SK-N-SH (cell line): ENCODE measurements at regions not wholly inside any gene's neighbourhood (a gene's known extent, or its start where the extent isn't known, plus 50 kb on each side); places are given as distances from the start of the nearest gene placed in this dataset.

Experiments used
- CTCF ChIA-PET: fragments of 300-600, 350-600 bp; formaldehyde crosslinking; extraction: SDS; loops from one replicate; lab custom pipeline; 2021; lab: Yijun Ruan, JAX
- POLR2A ChIA-PET: fragments of 350-600 bp; sonication (Branson Sonifier 250); formaldehyde crosslinking; extraction: SDS; loops from one replicate; lab custom pipeline; 2020; ENCODE audit warnings: antibody characterized with exemption, inconsistent platforms; lab: Yijun Ruan, JAX
- DNase-seq: peaks from one replicate; pipeline ENCODE4 v3.0.0; 2012
- H2AFZ ChIP-seq: fragments of 200-600 bp; sonication (generic); 2 replicates; pipeline ENCODE4 v1.8.1; 2016; ENCODE audit warnings: antibody characterized with exemption, mild to moderate bottlenecking, low read depth
- H3F3A ChIP-seq: fragments of 200-600 bp; sonication (generic); replicated peaks from 2 replicates; pipeline ENCODE3; 2016; ENCODE audit warnings: antibody characterized with exemption, mild to moderate bottlenecking; ENCODE audit not compliant: insufficient read depth
- H3K27ac ChIP-seq, 2 experiments: fragments of 200-500 bp in 1 of 2; fragments of 200-600 bp in 1 of 2; sonication (Bioruptor generic) in 1 of 2; sonication (generic), shearing (Covaris generic) in 1 of 2; 2 replicates each; pipeline versions ENCODE4 v1.5.1 to v1.6.1; 2014 to 2016; ENCODE audit warnings: low read depth in 2 of 2, inconsistent platforms in 1 of 2, low read length in 1 of 2, mild to moderate bottlenecking in 1 of 2, mixed read lengths in 1 of 2
- H3K27me3 ChIP-seq: fragments of 200-600 bp; sonication (generic), shearing (Covaris generic); 2 replicates; pipeline ENCODE4 v1.6.1; 2016; ENCODE audit warnings: mixed run types; ENCODE audit not compliant: insufficient read depth
- H3K36me3 ChIP-seq, 2 experiments: fragments of 200-500 bp in 1 of 2; fragments of 200-600 bp in 1 of 2; sonication (Bioruptor generic) in 1 of 2; sonication (generic) in 1 of 2; replicated peaks in 1 of 2; 2 replicates each; pipeline versions ENCODE3 to v1.5.1; 2014 to 2016; ENCODE audit warnings: low read length in 1 of 2, mild to moderate bottlenecking in 1 of 2; ENCODE audit not compliant: insufficient read depth in 2 of 2, control insufficient read depth in 1 of 2
- H3K4me1 ChIP-seq, 2 experiments: fragments of 200-500 bp in 1 of 2; fragments of 200-600 bp in 1 of 2; sonication (Bioruptor generic) in 1 of 2; sonication (generic), shearing (Covaris generic) in 1 of 2; 2 replicates each; pipeline versions ENCODE4 v1.5.1 to v1.6.1; 2014 to 2016; ENCODE audit warnings: low read depth in 1 of 2, low read length in 1 of 2, mixed run types in 1 of 2; ENCODE audit not compliant: insufficient read depth in 2 of 2, control insufficient read depth in 1 of 2
- H3K4me2 ChIP-seq: fragments of 200-600 bp; sonication (generic), shearing (Covaris generic); 2 replicates; pipeline ENCODE4 v1.6.1; 2017; ENCODE audit warnings: mixed run types
- H3K4me3 ChIP-seq, 2 experiments: fragments of 200-500 bp in 1 of 2; fragments of 200-600 bp in 1 of 2; sonication (Bioruptor generic) in 1 of 2; sonication (generic), shearing (Covaris generic) in 1 of 2; 2 replicates each; pipeline versions ENCODE4 v1.5.1 to v1.8.1; 2014 to 2016; ENCODE audit warnings: low read depth in 2 of 2, inconsistent platforms in 1 of 2, low read length in 1 of 2, mild to moderate bottlenecking in 1 of 2, mixed read lengths in 1 of 2, moderate library complexity in 1 of 2
- H3K79me2 ChIP-seq: fragments of 200-600 bp; sonication (generic); 2 replicates; pipeline ENCODE4 v1.8.1; 2017; ENCODE audit warnings: mild to moderate bottlenecking; ENCODE audit not compliant: insufficient read depth
- H3K9ac ChIP-seq: fragments of 200-600 bp; sonication (generic); 2 replicates; pipeline ENCODE4 v1.6.1; 2017; ENCODE audit warnings: mixed run types
- H3K9me2 ChIP-seq: fragments of 200-600 bp; sonication (generic); 2 replicates; pipeline ENCODE4 v1.6.1; 2017; ENCODE audit warnings: mixed run types
- H3K9me3 ChIP-seq: fragments of 200-600 bp; sonication (generic); 2 replicates; pipeline ENCODE4 v1.6.1; 2017; ENCODE audit warnings: mixed run types, mild to moderate bottlenecking, moderate library complexity
- H4K20me1 ChIP-seq: fragments of 200-600 bp; sonication (generic); 2 replicates; pipeline ENCODE4 v1.6.1; 2017; ENCODE audit warnings: mild to moderate bottlenecking, mixed run types; ENCODE audit not compliant: insufficient read depth
- FOXJ3 ChIP-seq: sonication (generic); formaldehyde crosslinking; IDR thresholded peaks from 2 replicates; pipeline ENCODE4 v1.5.1; 2020; ENCODE audit warnings: mild to moderate bottlenecking, missing genetic modification reagents
- FOXM1 ChIP-seq: IDR thresholded peaks from 2 replicates; pipeline ENCODE4 v1.4.0; 2012; ENCODE audit warnings: low read depth, mild to moderate bottlenecking
- GATA2 ChIP-seq: sonication (generic); formaldehyde crosslinking; IDR thresholded peaks from 2 replicates; pipeline ENCODE4 v1.5.0; 2020; ENCODE audit warnings: mild to moderate bottlenecking, missing genetic modification reagents
- JUND ChIP-seq: IDR thresholded peaks from 2 replicates; pipeline ENCODE4 v1.4.0; 2012
- MEF2A ChIP-seq: IDR thresholded peaks from 2 replicates; pipeline ENCODE4 v1.4.0; 2012; ENCODE audit warnings: low read depth, borderline replicate concordance
- MXI1 ChIP-seq: IDR thresholded peaks from 2 replicates; pipeline ENCODE4 v1.6.1; 2012; ENCODE audit warnings: mild to moderate bottlenecking, low read depth, low read length, improper control_type of control experiment
- NFIC ChIP-seq: IDR thresholded peaks from 2 replicates; pipeline ENCODE4 v1.4.0; 2012; ENCODE audit warnings: borderline replicate concordance
- NRF1 ChIP-seq: IDR thresholded peaks from 2 replicates; pipeline ENCODE4 v1.6.1; 2012; ENCODE audit warnings: low read depth, mild to moderate bottlenecking, low read length
- PBX3 ChIP-seq: IDR thresholded peaks from 2 replicates; pipeline ENCODE4; 2012
- POLR2AphosphoS5 ChIP-seq: IDR thresholded peaks from 2 replicates; pipeline ENCODE4 v1.6.1; 2012; ENCODE audit warnings: low read depth, low read length
- RAD21 ChIP-seq: IDR thresholded peaks from 2 replicates; pipeline ENCODE4 v1.6.1; 2012; ENCODE audit warnings: mild to moderate bottlenecking, low read length
- RCOR1 ChIP-seq: fragments of 150-350 bp; IDR thresholded peaks from 2 replicates; pipeline ENCODE4 v1.6.1; 2017; ENCODE audit warnings: antibody characterized with exemption, low read length
- REST ChIP-seq: IDR thresholded peaks from 2 replicates; pipeline ENCODE4 v1.6.1; 2012; ENCODE audit warnings: mild to moderate bottlenecking, low read depth, low read length, moderate library complexity
- RXRA ChIP-seq: IDR thresholded peaks from 2 replicates; pipeline ENCODE4 v1.4.0; 2012; ENCODE audit warnings: low read depth, mild to moderate bottlenecking, borderline replicate concordance
- SIN3A ChIP-seq: IDR thresholded peaks from 2 replicates; pipeline ENCODE4 v1.6.1; 2012; ENCODE audit warnings: low read depth, mild to moderate bottlenecking, low read length, moderate library complexity, borderline replicate concordance
- TAF1 ChIP-seq: IDR thresholded peaks from 2 replicates; pipeline ENCODE4 v1.6.1; 2012; ENCODE audit warnings: low read depth, mild to moderate bottlenecking, low read length, moderate library complexity, borderline replicate concordance
- TCF12 ChIP-seq: IDR thresholded peaks from 2 replicates; pipeline ENCODE4 v1.4.0; 2012
- YY1 ChIP-seq: IDR thresholded peaks from 2 replicates; pipeline ENCODE4 v1.4.0; 2012; ENCODE audit warnings: low read depth, mild to moderate bottlenecking
- WGBS: methylation state at CpG from one replicate; pipeline ENCODE4 v1.1.6; 2017; ENCODE audit warnings: low lambda C conversion rate; 5-methylcytosine and 5-hydroxymethylcytosine counted together
- TF ChIP-seq, protein P1 (sequence below): fragments of 200-600 bp; sonication (generic); IDR thresholded peaks from 2 replicates; pipeline ENCODE4 v1.6.1; 2017; ENCODE audit warnings: antibody characterized with exemption, mild to moderate bottlenecking, moderate library complexity
- TF ChIP-seq, protein P2 (sequence below): IDR thresholded peaks from 2 replicates; pipeline ENCODE4 v1.4.0; 2012; ENCODE audit warnings: low read depth, borderline replicate concordance

DNA sequence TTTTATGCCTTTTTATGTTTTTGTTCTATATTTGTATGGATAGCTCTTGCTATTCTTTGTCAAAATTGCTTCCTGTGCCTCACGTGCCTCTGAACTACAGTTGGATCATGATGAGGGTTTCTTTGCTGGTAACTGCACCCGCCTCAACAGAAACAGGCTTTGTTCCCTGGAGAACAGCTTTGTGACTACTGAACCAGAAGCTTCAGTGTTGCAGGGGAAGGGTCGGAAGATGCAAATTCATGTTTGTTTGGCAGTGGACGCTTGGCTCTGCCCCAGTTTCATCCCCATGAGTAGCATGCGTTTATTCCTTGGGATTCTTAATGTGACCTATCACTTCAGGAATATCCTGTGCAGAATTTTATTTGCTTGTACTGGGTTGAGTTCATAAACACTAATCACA is 959.1 kb upstream of the WWC1 start (continued):
- TF ChIP-seq PBX3 = no peak
- TF ChIP-seq GATA2 (CRISPR knock-in tag) = no peak

DNA sequence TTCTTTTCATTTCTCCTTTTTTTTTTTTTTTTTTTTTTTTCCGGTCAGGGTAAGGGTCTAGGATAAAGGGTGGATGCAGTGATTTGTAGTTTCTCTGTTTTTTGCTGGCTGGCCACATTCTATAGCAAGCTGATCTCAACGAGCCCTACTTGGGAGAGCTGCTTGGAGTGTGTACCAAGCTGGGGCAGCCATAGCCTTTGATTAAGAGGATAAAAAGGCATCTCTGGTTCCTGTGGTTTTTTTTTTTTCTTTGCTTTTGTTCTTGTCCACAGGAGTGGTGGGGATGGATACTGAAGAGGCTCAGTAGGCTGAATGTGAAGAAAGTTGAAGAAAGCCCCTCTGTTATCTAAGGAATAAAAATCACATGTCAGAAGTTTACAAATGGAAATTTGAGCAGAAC is 955.3 kb upstream of the WWC1 start:
- no peak overlapping the region for H3K4me2 ChIP-seq
- no peak for TF ChIP-seq RAD21
- no peak for TF ChIP-seq FOXM1
- no peak for TF ChIP-seq MXI1
- TF ChIP-seq RXRA = no peak
- TF ChIP-seq JUND = no peak
- TF ChIP-seq YY1 = no peak
- TF ChIP-seq, protein P1, sequence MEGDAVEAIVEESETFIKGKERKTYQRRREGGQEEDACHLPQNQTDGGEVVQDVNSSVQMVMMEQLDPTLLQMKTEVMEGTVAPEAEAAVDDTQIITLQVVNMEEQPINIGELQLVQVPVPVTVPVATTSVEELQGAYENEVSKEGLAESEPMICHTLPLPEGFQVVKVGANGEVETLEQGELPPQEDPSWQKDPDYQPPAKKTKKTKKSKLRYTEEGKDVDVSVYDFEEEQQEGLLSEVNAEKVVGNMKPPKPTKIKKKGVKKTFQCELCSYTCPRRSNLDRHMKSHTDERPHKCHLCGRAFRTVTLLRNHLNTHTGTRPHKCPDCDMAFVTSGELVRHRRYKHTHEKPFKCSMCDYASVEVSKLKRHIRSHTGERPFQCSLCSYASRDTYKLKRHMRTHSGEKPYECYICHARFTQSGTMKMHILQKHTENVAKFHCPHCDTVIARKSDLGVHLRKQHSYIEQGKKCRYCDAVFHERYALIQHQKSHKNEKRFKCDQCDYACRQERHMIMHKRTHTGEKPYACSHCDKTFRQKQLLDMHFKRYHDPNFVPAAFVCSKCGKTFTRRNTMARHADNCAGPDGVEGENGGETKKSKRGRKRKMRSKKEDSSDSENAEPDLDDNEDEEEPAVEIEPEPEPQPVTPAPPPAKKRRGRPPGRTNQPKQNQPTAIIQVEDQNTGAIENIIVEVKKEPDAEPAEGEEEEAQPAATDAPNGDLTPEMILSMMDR = no peak
- TF ChIP-seq, all 33 proteins: peak for 0
- Histone ChIP-seq H3K27ac (no peak overlapping the region), H3K79me2 (no peaks in the 10 kb centered on the region), H3K4me1 (no peaks in the 10 kb centered on the region), H4K20me1 (no peaks in the 10 kb centered on the region), H3K9me3 (no peaks in the 10 kb centered on the region), H3K9me2 (no peaks in the 10 kb centered on the region), H3F3A (peaks cover 4% of the 10 kb centered on the region), H2AFZ (no peak overlapping the region), H3K9ac (no peak overlapping the region), H3K27me3 (no peaks in the 10 kb centered on the region), H3K4me3 (no peak overlapping the region), H3K36me3 (no peaks in the 10 kb centered on the region)
- ChIA-PET CTCF (no interaction called here), POLR2A (interaction anchor here (0.6 kb wide), 1 partner anchor 659 kb away, joined by 4 read pairs; no protein-coding TSS in a partner anchor)
- DNase-seq = no peak
- WGBS = 33% methylated on average over 2 of the region's 2 CpGs

- Histone ChIP-seq H3K27ac (no peak overlapping the region), H3F3A (peaks cover 4% of the 10 kb centered on the region), H3K4me3 (no peak overlapping the region), H3K9ac (no peak overlapping the region), H3K9me3 (no peaks in the 10 kb centered on the region), H2AFZ (no peak overlapping the region), H3K27me3 (no peaks in the 10 kb centered on the region), H4K20me1 (no peaks in the 10 kb centered on the region), H3K79me2 (no peaks in the 10 kb centered on the region), H3K4me1 (no peaks in the 10 kb centered on the region), H3K9me2 (no peaks in the 10 kb centered on the region), H3K36me3 (no peaks in the 10 kb centered on the region), H3K4me2 (no peak overlapping the region)
- ChIA-PET CTCF (no interaction called here), POLR2A (no interaction called here)
- DNase-seq = no peak
- 32% methylated on average over 1 of the region's 1 CpG for WGBS
- TF ChIP-seq FOXJ3 (CRISPR knock-in tag) (no peak), TCF12 (no peak), TAF1 (no peak), POLR2AphosphoS5 (no peak), SIN3A (no peak), NRF1 (no peak), YY1 (no peak), JUND (no peak), NFIC (no peak), PBX3 (no peak), REST (no peak), MEF2A (no peak), GATA2 (CRISPR knock-in tag) (no peak), RCOR1 (no peak)
- TF ChIP-seq, protein P2, sequence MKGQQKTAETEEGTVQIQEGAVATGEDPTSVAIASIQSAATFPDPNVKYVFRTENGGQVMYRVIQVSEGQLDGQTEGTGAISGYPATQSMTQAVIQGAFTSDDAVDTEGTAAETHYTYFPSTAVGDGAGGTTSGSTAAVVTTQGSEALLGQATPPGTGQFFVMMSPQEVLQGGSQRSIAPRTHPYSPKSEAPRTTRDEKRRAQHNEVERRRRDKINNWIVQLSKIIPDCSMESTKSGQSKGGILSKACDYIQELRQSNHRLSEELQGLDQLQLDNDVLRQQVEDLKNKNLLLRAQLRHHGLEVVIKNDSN = no peak
Observed at GRCh38 chr5:167339205-167339604, 952.2 kb upstream of the WWC1 start.
